ENCODE measurements at regions not wholly inside any gene's neighbourhood (a gene's known extent, or its start where the extent isn't known, plus 50 kb on each side); places are given as distances from the start of the nearest gene placed in this dataset.

- TF ChIP-seq CTCF (IDR thresholded peaks at IDR 0.05) = no peak
- no peak for TF ChIP-seq POLR2A (IDR thresholded peaks at IDR 0.05)
Observed at GRCh38 chr6:122143813-122144601, 255.4 kb upstream of the HSF2 start.

Data from heart left ventricle (tissue), 13 donors.